ENCODE measurements at regions not wholly inside any gene's neighbourhood (a gene's known extent, or its start where the extent isn't known, plus 50 kb on each side); places are given as distances from the start of the nearest gene placed in this dataset.
A peak's percentile ranks its signal among the peaks of the same experiment; 100 is the strongest.
"Not testable (repeated sequence)": the region's sequence is repeated elsewhere in the genome, so short reads cannot be mapped to it uniquely, and the experiment has no call there.

DNA sequence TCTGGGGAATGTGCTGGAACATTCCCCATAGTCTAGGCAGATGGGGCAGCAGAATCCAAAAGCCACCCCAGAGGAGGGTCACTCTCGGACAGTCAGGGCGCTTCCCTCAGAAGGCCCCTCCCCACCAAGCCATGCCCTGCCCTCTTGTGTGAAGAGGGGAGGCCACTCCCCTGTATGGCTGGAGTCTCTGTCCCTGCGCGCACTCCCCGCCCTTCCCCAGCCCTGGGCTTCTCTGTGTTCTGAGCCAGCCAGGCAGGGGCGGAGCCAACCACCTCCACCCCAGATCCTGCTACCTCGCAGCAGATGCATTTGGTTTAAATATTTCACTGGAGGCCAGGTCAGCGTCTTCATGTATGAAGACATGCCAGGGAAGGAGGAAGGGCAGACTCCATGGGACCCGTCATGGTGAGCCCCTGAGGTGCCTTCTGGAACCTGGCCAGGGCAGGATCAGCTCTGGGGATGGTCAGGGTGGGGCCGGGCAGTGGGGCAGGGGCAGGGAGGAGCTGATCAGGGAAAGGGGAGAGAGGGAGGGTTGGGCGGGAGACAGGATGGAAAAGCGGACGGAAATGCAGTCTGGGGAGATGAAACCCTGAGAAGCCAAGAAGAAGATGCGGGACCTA lies 107.3 kb downstream of the ADRA2C start:
- in situ Hi-C loops (cut with HindIII; ENCODE audit: low pct_ligation_motif_present, low pct_unique_long_range_greater_than_20kb, low sequenced_read_pairs): no loop called here
- DNase-seq: no peak

GRCh38 chr4:3874028-3874415 lies 107.8 kb downstream of the ADRA2C start:
- in situ Hi-C loops (cut with HindIII; ENCODE audit: low pct_ligation_motif_present, low pct_unique_long_range_greater_than_20kb, low sequenced_read_pairs): no loop called here
- no peak for DNase-seq

GRCh38 chr4:3874525-3875110 lies 108.4 kb downstream of the ADRA2C start:
- DNase-seq: no peak
- in situ Hi-C loops (cut with HindIII; ENCODE audit: low pct_ligation_motif_present, low pct_unique_long_range_greater_than_20kb, low sequenced_read_pairs): no loop called here

DNA sequence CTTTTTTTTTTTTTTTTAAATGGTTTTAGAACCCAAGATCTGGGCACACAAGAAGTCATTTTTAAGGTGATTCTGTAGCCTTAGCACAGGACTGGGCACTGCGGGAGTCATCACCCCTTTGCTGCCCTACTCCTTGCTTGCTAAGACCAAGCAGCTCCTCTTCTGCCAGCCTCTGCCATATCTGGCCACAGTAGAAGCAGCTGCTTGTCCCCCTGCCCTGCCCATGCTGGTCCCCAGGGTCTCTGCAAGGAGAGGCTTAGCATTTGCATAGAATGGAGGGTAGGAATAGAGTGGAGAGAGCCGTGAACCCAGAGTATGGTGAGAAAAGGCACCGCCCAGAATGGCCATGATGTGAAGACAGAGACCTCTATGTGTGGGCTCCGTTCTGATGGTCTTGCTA lies 109.3 kb downstream of the ADRA2C start:
- DNase-seq: no peak
- in situ Hi-C loops (cut with HindIII; ENCODE audit: low pct_ligation_motif_present, low pct_unique_long_range_greater_than_20kb, low sequenced_read_pairs): no loop called here

GRCh38 chr4:3876057-3876845 lies 110.1 kb downstream of the ADRA2C start:
- DNase-seq; in situ Hi-C loops (cut with HindIII; ENCODE audit: low pct_ligation_motif_present, low pct_unique_long_range_greater_than_20kb, low sequenced_read_pairs): not testable (repeated sequence)

DNA sequence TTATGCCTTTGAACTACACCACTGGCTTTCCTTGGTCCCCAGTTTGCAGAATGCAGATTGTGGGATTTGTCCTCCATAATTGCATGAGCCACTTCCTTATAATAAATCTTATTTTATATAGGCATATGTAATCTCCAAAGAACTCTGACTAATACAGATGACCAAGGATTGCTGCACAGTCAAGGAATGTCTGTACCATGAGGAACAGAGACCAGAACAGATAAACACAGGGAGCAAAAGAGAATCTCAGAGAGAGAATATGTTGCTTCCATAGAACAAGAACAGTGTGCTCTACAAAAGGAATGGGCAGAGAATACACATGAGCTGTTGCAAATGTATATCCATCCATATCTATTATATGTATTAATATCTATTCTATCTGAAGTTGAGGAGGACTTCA lies 111.1 kb downstream of the ADRA2C start:
- DNase-seq: no peak
- in situ Hi-C loops (cut with HindIII; ENCODE audit: low pct_ligation_motif_present, low pct_unique_long_range_greater_than_20kb, low sequenced_read_pairs): no loop called here

DNA sequence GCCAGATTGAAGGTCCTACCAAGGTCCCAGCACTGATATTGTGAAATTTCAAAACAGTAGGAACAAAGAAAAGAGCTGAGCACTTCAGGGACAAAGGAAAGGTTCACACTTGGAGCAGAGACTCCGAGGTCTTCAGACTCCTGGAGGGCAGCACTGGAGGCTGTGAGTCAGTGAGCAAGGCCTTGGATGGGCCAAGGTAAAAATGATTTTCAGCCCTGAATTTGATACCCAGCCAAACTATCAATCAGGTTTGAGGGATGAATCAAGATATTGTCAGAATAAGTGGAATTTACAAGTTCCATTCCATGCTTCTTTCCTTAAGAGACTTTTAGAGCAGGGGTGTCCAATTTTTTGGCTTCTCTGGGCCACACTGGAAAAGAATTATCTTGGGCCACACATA lies 111.7 kb downstream of the ADRA2C start:
- in situ Hi-C loops (cut with HindIII; ENCODE audit: low pct_ligation_motif_present, low pct_unique_long_range_greater_than_20kb, low sequenced_read_pairs): no loop called here
- no peak for DNase-seq

- DNase-seq: no peak
- in situ Hi-C loops (cut with HindIII; ENCODE audit: low pct_ligation_motif_present, low pct_unique_long_range_greater_than_20kb, low sequenced_read_pairs): no loop called here
Measured at GRCh38 chr4:3878678-3879077, 112.5 kb downstream of the ADRA2C start.

DNA sequence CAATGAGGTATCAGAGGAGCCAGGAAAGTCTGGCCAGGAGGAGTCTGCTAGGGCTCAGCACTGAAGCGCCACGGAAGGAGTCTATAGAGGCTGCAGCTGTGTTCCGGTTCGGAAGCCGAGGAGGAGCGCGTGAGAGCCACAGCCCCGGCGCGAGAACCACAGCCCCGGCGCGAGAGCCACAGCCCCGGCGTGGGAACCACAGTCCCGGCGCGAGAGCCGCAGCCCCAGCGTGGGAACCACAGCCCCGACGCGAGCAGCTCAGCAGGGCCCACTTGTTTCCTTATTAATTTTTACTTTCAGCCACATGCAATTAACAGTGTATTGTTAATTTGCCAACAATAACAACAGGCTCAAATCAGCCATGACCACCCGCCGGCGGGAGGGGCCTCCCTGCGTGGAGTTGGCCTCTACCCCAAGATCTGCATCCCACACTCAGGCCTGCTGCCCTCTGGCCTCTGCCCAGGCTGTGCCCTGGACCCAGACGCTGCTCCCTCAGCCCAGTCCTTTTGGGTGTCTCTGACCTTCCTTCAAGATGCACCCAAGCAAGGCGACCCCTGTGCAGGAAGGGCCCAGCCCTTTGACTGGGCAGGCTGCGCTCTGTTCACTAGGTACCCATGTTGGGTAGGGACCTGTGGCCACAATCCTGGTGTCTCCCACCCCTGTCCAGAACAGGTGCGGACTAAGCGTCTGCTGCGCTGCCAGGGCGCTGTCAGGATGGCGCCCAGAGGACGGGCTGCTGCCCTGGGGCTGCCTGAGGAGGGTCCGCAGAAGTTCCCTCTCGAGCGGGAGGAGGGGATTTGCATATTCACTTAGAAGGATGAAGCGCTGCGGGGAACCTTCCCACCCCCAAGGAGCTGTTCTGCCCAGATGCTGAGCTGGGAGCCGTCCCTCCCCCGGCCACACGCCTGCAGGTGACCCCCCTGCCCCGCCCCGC lies 113.8 kb downstream of the ADRA2C start:
- DNase-seq: no peak
- in situ Hi-C loops (cut with HindIII; ENCODE audit: low pct_ligation_motif_present, low pct_unique_long_range_greater_than_20kb, low sequenced_read_pairs): no loop called here

GRCh38 chr4:3880615-3881120 lies 114.5 kb downstream of the ADRA2C start:
- peak; percentile 58 for DNase-seq
- in situ Hi-C loops (cut with HindIII; ENCODE audit: low pct_ligation_motif_present, low pct_unique_long_range_greater_than_20kb, low sequenced_read_pairs): no loop called here

GRCh38 chr4:3882316-3882885 lies 116.2 kb downstream of the ADRA2C start:
- DNase-seq; in situ Hi-C loops (cut with HindIII; ENCODE audit: low pct_ligation_motif_present, low pct_unique_long_range_greater_than_20kb, low sequenced_read_pairs): not testable (repeated sequence)

- DNase-seq; in situ Hi-C loops (cut with HindIII; ENCODE audit: low pct_ligation_motif_present, low pct_unique_long_range_greater_than_20kb, low sequenced_read_pairs): not testable (repeated sequence)
Measured at GRCh38 chr4:3884261-3884660, 118.1 kb downstream of the ADRA2C start.

- peak; percentile 34 for DNase-seq
- in situ Hi-C loops (cut with HindIII; ENCODE audit: low pct_ligation_motif_present, low pct_unique_long_range_greater_than_20kb, low sequenced_read_pairs): not testable (repeated sequence)
Measured at GRCh38 chr4:3893590-3893989, 127.4 kb downstream of the ADRA2C start.

GRCh38 chr4:3894086-3894959 lies 128.1 kb downstream of the ADRA2C start:
- in situ Hi-C loops (cut with HindIII; ENCODE audit: low pct_ligation_motif_present, low pct_unique_long_range_greater_than_20kb, low sequenced_read_pairs): not testable (repeated sequence)

DNA sequence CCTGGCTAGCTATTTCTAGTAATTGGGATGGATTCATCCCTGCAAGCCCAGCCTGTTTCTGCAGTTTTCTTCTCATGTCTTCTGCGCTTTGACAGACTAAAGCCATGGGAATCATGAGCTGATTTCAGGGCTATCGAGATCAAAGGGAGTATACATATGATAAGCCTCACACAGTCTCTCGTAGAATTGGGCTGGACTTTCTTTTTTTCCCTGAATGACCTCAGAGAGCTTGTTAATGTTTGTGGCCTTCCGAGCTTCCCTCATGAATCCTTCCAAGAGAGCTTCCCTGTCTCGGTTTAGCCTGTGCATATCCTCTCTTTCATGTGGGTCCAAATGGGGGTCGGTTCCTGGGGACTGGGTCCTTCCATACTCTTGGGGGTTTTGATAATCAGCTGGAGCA lies 130.3 kb downstream of the ADRA2C start:
- no peak for DNase-seq
- in situ Hi-C loops (cut with HindIII; ENCODE audit: low pct_ligation_motif_present, low pct_unique_long_range_greater_than_20kb, low sequenced_read_pairs): no loop called here

More at GRCh38 chr4:3894086-3894959, 128.1 kb downstream of the ADRA2C start:
- DNase-seq: not testable (repeated sequence)

- DNase-seq; in situ Hi-C loops (cut with HindIII; ENCODE audit: low pct_ligation_motif_present, low pct_unique_long_range_greater_than_20kb, low sequenced_read_pairs): not testable (repeated sequence)
Measured at GRCh38 chr4:3896871-3897578, 130.8 kb downstream of the ADRA2C start.

- no peak for DNase-seq
- in situ Hi-C loops (cut with HindIII; ENCODE audit: low pct_ligation_motif_present, low pct_unique_long_range_greater_than_20kb, low sequenced_read_pairs): no loop called here
Measured at GRCh38 chr4:3898098-3898497, 131.9 kb downstream of the ADRA2C start.
